HG03442 (cell line): ENCODE measurements at regions not wholly inside any gene's neighbourhood (a gene's known extent, or its start where the extent isn't known, plus 50 kb on each side); places are given as distances from the start of the nearest gene placed in this dataset.

Experiments used
- ATAC-seq: cut with Tn5 transposase; IDR thresholded peaks from one replicate; pipeline ENCODE4 v1.9.1; 2021; ENCODE audit warnings: mild to moderate bottlenecking, moderate library complexity; ENCODE audit not compliant: unreplicated experiment

- no peak for ATAC-seq
These were observed 51.1 kb upstream of the BEGAIN start for GRCh38 chr14:100638211-100638855.

GRCh38 chr14:100639280-100639679 is 52.1 kb upstream of the BEGAIN start:
- ATAC-seq, result no peak

GRCh38 chr14:100640471-100641273 is 53.5 kb upstream of the BEGAIN start:
- ATAC-seq, result peak; percentile 95

- ATAC-seq, result no peak
These were observed 54.1 kb upstream of the BEGAIN start for GRCh38 chr14:100641274-100641860.

- ATAC-seq, result no peak
These were observed 56.2 kb upstream of the BEGAIN start for GRCh38 chr14:100643426-100643825.

GRCh38 chr14:100644383-100644782 is 57.2 kb upstream of the BEGAIN start:
- no peak for ATAC-seq

GRCh38 chr14:100644784-100645183 is 57.6 kb upstream of the BEGAIN start:
- no peak for ATAC-seq

- ATAC-seq, result no peak
These were observed 58.2 kb upstream of the BEGAIN start for GRCh38 chr14:100645196-100645981.

GRCh38 chr14:100645982-100646314 is 58.7 kb upstream of the BEGAIN start:
- ATAC-seq, result no peak

GRCh38 chr14:100648474-100649172 is 61.4 kb upstream of the BEGAIN start:
- ATAC-seq, result no peak

GRCh38 chr14:100649173-100649519 is 61.9 kb upstream of the BEGAIN start:
- no peak for ATAC-seq

- ATAC-seq, result no peak
These were observed 64.8 kb upstream of the BEGAIN start for GRCh38 chr14:100651999-100652508.

GRCh38 chr14:100652744-100653143 is 65.5 kb upstream of the BEGAIN start:
- ATAC-seq, result no peak

- ATAC-seq, result no peak
These were observed 66.2 kb upstream of the BEGAIN start for GRCh38 chr14:100653409-100653808.

GRCh38 chr14:100654025-100654813 is 67.0 kb upstream of the BEGAIN start:
- no peak for ATAC-seq

- ATAC-seq, result no peak
These were observed 67.9 kb upstream of the BEGAIN start for GRCh38 chr14:100654814-100655740.

GRCh38 chr14:100655741-100656085 is 68.5 kb upstream of the BEGAIN start:
- no peak for ATAC-seq

- no peak for ATAC-seq
These were observed 69.7 kb upstream of the DLK1 start for GRCh38 chr14:100656996-100657395.

- no peak for ATAC-seq
These were observed 68.9 kb upstream of the DLK1 start for GRCh38 chr14:100657780-100658179.
